ENCODE measurements at regions not wholly inside any gene's neighbourhood (a gene's known extent, or its start where the extent isn't known, plus 50 kb on each side); places are given as distances from the start of the nearest gene placed in this dataset.

- no peaks in the 10 kb centered on the region for H3K27me3 ChIP-seq (replicated peaks; ENCODE audit: insufficient read depth)
- TF ChIP-seq CTCF (IDR thresholded peaks at IDR 0.05) (no peak), POLR2A (IDR thresholded peaks at IDR 0.05) (no peak), POLR2AphosphoS5 (IDR thresholded peaks at IDR 0.05) (no peak)
- intact Hi-C loops (cut with DNase I): no loop called here
- H3K4me1 ChIP-seq (replicated peaks): no peaks in the 10 kb centered on the region
- no peak for DNase-seq (ENCODE audit: low spot score)
- H3K27ac ChIP-seq: no peak overlapping the region
- H3K36me3 ChIP-seq: no peaks in the 10 kb centered on the region
- no peaks in the 10 kb centered on the region for H3K9me3 ChIP-seq
- H3K4me3 ChIP-seq: no peak overlapping the region
- 74% methylated on average over 3 of the region's 3 CpGs for WGBS
These were observed 372.9 kb upstream of the COBL start for GRCh38 chr7:51689547-51689946.

- intact Hi-C loops (cut with DNase I): no loop called here
- TF ChIP-seq CTCF (IDR thresholded peaks at IDR 0.05) (no peak), POLR2AphosphoS5 (IDR thresholded peaks at IDR 0.05) (no peak), POLR2A (IDR thresholded peaks at IDR 0.05) (no peak)
- DNase-seq (ENCODE audit: low spot score): no peak
- Histone ChIP-seq H3K36me3 (no peaks in the 10 kb centered on the region), H3K27me3 (replicated peaks; ENCODE audit: insufficient read depth) (no peaks in the 10 kb centered on the region), H3K4me1 (replicated peaks) (no peaks in the 10 kb centered on the region), H3K9me3 (no peaks in the 10 kb centered on the region), H3K4me3 (no peak overlapping the region), H3K27ac (no peak overlapping the region)
- WGBS: 89% methylated on average over 4 of the region's 4 CpGs
These were observed 369.2 kb upstream of the COBL start for GRCh38 chr7:51685794-51686193.

GRCh38 chr7:51680594-51681399, 364.2 kb upstream of the COBL start:
- intact Hi-C loops (cut with DNase I): no loop called here
- WGBS: 12% methylated on average over 13 of the region's 13 CpGs
- TF ChIP-seq POLR2AphosphoS5 (IDR thresholded peaks at IDR 0.05) (peak; percentile 18), CTCF (IDR thresholded peaks at IDR 0.05) (no peak), POLR2A (IDR thresholded peaks at IDR 0.05) (no peak)
- H3K4me3 ChIP-seq: no peak overlapping the region
- no peaks in the 10 kb centered on the region for H3K4me1 ChIP-seq (replicated peaks)
- no peaks in the 10 kb centered on the region for H3K9me3 ChIP-seq
- H3K27ac ChIP-seq: no peak overlapping the region
- DNase-seq (ENCODE audit: low spot score): no peak
- no peaks in the 10 kb centered on the region for H3K27me3 ChIP-seq (replicated peaks; ENCODE audit: insufficient read depth)
- no peaks in the 10 kb centered on the region for H3K36me3 ChIP-seq

- intact Hi-C loops (cut with DNase I): no loop called here
- Histone ChIP-seq H3K36me3 (no peaks in the 10 kb centered on the region), H3K27me3 (replicated peaks; ENCODE audit: insufficient read depth) (no peaks in the 10 kb centered on the region), H3K9me3 (no peaks in the 10 kb centered on the region), H3K27ac (no peak overlapping the region), H3K4me1 (replicated peaks) (no peaks in the 10 kb centered on the region), H3K4me3 (no peak overlapping the region)
- DNase-seq (ENCODE audit: low spot score): no peak
- TF ChIP-seq CTCF (IDR thresholded peaks at IDR 0.05) (no peak), POLR2AphosphoS5 (IDR thresholded peaks at IDR 0.05) (no peak), POLR2A (IDR thresholded peaks at IDR 0.05) (no peak)
- 87% methylated on average over 9 of the region's 9 CpGs for WGBS
These were observed 362.7 kb upstream of the COBL start for GRCh38 chr7:51679358-51679757.

- no peak overlapping the region for H3K27ac ChIP-seq
- DNase-seq (ENCODE audit: low spot score): no peak
- no peak for TF ChIP-seq CTCF (IDR thresholded peaks at IDR 0.05)
- peak; percentile 46 for TF ChIP-seq POLR2AphosphoS5 (IDR thresholded peaks at IDR 0.05)
- intact Hi-C loops (cut with DNase I): no loop called here
- H3K27me3 ChIP-seq (replicated peaks; ENCODE audit: insufficient read depth): no peaks in the 10 kb centered on the region
- 14% methylated on average over 5 of the region's 5 CpGs for WGBS
- no peaks in the 10 kb centered on the region for H3K36me3 ChIP-seq
- no peaks in the 10 kb centered on the region for H3K4me1 ChIP-seq (replicated peaks)
- no peak overlapping the region for H3K4me3 ChIP-seq
- H3K9me3 ChIP-seq: no peaks in the 10 kb centered on the region
These were observed 350.1 kb upstream of the COBL start for GRCh38 chr7:51666751-51667150.
